ENCODE measurements at regions not wholly inside any gene's neighbourhood (a gene's known extent, or its start where the extent isn't known, plus 50 kb on each side); places are given as distances from the start of the nearest gene placed in this dataset.

- H3K4me3 ChIP-seq (ENCODE audit: extremely low read depth, insufficient read depth, low read length, poor library complexity, severe bottlenecking): no peak overlapping the region
- no peaks in the 10 kb centered on the region for H3K4me1 ChIP-seq (ENCODE audit: control insufficient read depth, insufficient read depth, low read length, poor library complexity, severe bottlenecking)
- 71 to 89% methylated on average over 3 of the region's 4 CpGs for WGBS, 2 experiments (ENCODE audit: insufficient coverage in 2 of 2)
- H3K27ac ChIP-seq (ENCODE audit: low read depth, low read length, severe bottlenecking): no peak overlapping the region
- H3K9me3 ChIP-seq (ENCODE audit: control insufficient read depth, low read length): no peaks in the 10 kb centered on the region
- H3K36me3 ChIP-seq (ENCODE audit: control insufficient read depth, insufficient read depth, low read length): no peaks in the 10 kb centered on the region
Measured at GRCh38 chr14:85883966-85884365, 354.0 kb downstream of the FLRT2 start.

DNA sequence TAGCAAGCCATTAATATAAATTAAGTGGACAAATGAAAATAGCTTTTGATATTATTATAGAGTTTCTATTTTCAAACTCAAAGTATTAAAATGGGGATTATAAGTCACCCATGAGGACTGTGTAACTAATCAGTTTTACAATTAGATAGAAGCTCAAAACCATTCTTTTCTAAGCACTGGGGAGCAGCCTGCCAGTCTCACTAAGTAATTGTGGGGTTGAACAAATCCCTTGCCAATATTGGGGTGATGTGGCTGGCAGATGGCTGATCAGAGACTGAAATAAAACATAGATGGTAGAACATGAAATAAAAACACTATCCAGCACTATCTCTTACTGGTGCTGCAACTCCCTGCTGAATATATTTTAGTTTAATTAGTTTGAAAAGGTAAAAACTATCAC lies 353.2 kb downstream of the FLRT2 start:
- Histone ChIP-seq H3K36me3 (ENCODE audit: control insufficient read depth, insufficient read depth, low read length) (no peaks in the 10 kb centered on the region), H3K9me3 (ENCODE audit: control insufficient read depth, low read length) (no peaks in the 10 kb centered on the region), H3K27ac (ENCODE audit: low read depth, low read length, severe bottlenecking) (no peak overlapping the region), H3K4me1 (ENCODE audit: control insufficient read depth, insufficient read depth, low read length, poor library complexity, severe bottlenecking) (no peaks in the 10 kb centered on the region), H3K4me3 (ENCODE audit: extremely low read depth, insufficient read depth, low read length, poor library complexity, severe bottlenecking) (no peak overlapping the region)

- no peaks in the 10 kb centered on the region for H3K9me3 ChIP-seq (ENCODE audit: control insufficient read depth, low read length)
- H3K36me3 ChIP-seq (ENCODE audit: control insufficient read depth, insufficient read depth, low read length): no peaks in the 10 kb centered on the region
- WGBS, 2 experiments (ENCODE audit: insufficient coverage in 2 of 2): 100% methylated on average over 1 of the region's 2 CpGs; no CpG with 5 or more reads in 1 of the 2 experiments
- H3K4me3 ChIP-seq (ENCODE audit: extremely low read depth, insufficient read depth, low read length, poor library complexity, severe bottlenecking): no peak overlapping the region
- H3K4me1 ChIP-seq (ENCODE audit: control insufficient read depth, insufficient read depth, low read length, poor library complexity, severe bottlenecking): no peaks in the 10 kb centered on the region
- no peak overlapping the region for H3K27ac ChIP-seq (ENCODE audit: low read depth, low read length, severe bottlenecking)
Measured at GRCh38 chr14:85881935-85882334, 352.0 kb downstream of the FLRT2 start.

DNA sequence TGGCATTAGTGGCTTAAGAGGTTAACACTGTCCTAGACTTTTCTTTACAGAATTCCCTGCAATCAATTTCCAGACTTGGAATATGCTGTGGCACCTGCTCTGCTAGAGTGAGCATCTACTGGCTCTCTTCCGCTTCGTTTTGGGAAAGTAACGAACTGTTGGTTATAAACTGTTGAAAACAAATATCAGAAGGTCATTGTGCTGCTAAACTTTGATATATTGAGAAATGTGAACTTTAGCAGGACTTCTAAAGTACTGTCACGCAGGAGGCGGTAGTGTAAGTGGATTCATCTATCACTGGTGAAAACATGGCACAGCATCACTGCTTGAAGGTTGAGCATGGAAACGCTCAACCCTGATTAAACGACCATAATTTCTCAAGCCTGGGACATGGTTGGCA lies 348.9 kb downstream of the FLRT2 start:
- Histone ChIP-seq H3K4me3 (ENCODE audit: extremely low read depth, insufficient read depth, low read length, poor library complexity, severe bottlenecking) (no peak overlapping the region), H3K36me3 (ENCODE audit: control insufficient read depth, insufficient read depth, low read length) (no peaks in the 10 kb centered on the region), H3K4me1 (ENCODE audit: control insufficient read depth, insufficient read depth, low read length, poor library complexity, severe bottlenecking) (no peaks in the 10 kb centered on the region), H3K27ac (ENCODE audit: low read depth, low read length, severe bottlenecking) (no peak overlapping the region), H3K9me3 (ENCODE audit: control insufficient read depth, low read length) (no peaks in the 10 kb centered on the region)
- WGBS, 2 experiments (ENCODE audit: insufficient coverage in 2 of 2): 92 to 94% methylated on average over 7 of the region's 7 CpGs

GRCh38 chr14:85873006-85873405 lies 343.1 kb downstream of the FLRT2 start:
- Histone ChIP-seq H3K4me3 (ENCODE audit: extremely low read depth, insufficient read depth, low read length, poor library complexity, severe bottlenecking) (no peak overlapping the region), H3K4me1 (ENCODE audit: control insufficient read depth, insufficient read depth, low read length, poor library complexity, severe bottlenecking) (no peaks in the 10 kb centered on the region), H3K36me3 (ENCODE audit: control insufficient read depth, insufficient read depth, low read length) (no peaks in the 10 kb centered on the region), H3K27ac (ENCODE audit: low read depth, low read length, severe bottlenecking) (no peak overlapping the region), H3K9me3 (ENCODE audit: control insufficient read depth, low read length) (no peaks in the 10 kb centered on the region)
- 93% methylated on average over 4 of the region's 6 CpGs; no CpG with 5 or more reads in 1 of the 2 experiments for WGBS, 2 experiments (ENCODE audit: insufficient coverage in 2 of 2)

GRCh38 chr14:85867450-85867849 lies 337.5 kb downstream of the FLRT2 start:
- WGBS, 2 experiments (ENCODE audit: insufficient coverage in 2 of 2): no CpG with 5 or more reads among the region's 4 CpGs
- no peaks in the 10 kb centered on the region for H3K9me3 ChIP-seq (ENCODE audit: control insufficient read depth, low read length)
- no peak overlapping the region for H3K4me3 ChIP-seq (ENCODE audit: extremely low read depth, insufficient read depth, low read length, poor library complexity, severe bottlenecking)
- H3K4me1 ChIP-seq (ENCODE audit: control insufficient read depth, insufficient read depth, low read length, poor library complexity, severe bottlenecking): no peaks in the 10 kb centered on the region
- H3K36me3 ChIP-seq (ENCODE audit: control insufficient read depth, insufficient read depth, low read length): no peaks in the 10 kb centered on the region
- H3K27ac ChIP-seq (ENCODE audit: low read depth, low read length, severe bottlenecking): no peak overlapping the region

DNA sequence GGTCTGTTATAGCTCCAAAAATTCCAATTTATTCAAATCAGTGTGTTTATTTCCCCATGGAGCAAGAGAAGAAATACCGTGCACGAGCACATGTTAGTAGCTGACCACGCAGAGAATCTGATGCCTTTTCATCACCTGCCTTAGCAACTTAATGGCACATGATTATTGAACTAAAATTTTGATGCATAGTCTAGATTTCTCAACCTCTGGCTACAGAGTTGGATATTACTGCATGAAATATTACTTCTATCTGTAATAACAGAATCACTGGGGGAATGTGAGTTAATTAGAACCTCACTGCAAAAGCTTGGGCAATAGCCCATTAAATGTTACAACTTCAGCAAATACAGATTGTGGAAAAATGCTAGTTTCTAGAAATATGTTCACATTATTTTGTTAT lies 335.8 kb downstream of the FLRT2 start:
- Histone ChIP-seq H3K27ac (ENCODE audit: low read depth, low read length, severe bottlenecking) (no peak overlapping the region), H3K9me3 (ENCODE audit: control insufficient read depth, low read length) (no peaks in the 10 kb centered on the region)
- WGBS, 2 experiments (ENCODE audit: insufficient coverage in 2 of 2): 100% methylated on average over 3 of the region's 3 CpGs; no CpG with 5 or more reads in 1 of the 2 experiments

DNA sequence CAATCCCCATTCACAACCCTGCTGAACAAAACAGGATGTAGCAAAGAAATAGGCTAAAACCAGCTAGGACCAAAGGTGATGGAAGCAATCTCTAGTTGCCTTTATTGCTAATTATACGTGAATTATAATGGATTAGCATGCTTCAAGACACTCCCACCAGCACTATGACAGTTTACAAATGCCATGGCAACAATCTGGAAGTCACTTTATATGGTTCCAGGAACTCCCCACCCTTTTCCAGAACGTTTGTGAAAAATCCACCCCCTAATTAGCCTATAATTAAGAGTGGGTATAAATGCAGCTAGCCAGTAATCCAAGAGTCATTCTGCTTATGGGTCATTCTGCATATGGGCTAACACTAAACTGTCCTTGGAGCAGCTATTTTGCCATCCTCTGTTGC lies 328.7 kb downstream of the FLRT2 start:
- Histone ChIP-seq H3K4me3 (ENCODE audit: extremely low read depth, insufficient read depth, low read length, poor library complexity, severe bottlenecking) (no peak overlapping the region), H3K9me3 (ENCODE audit: control insufficient read depth, low read length) (no peaks in the 10 kb centered on the region), H3K4me1 (ENCODE audit: control insufficient read depth, insufficient read depth, low read length, poor library complexity, severe bottlenecking) (no peaks in the 10 kb centered on the region), H3K36me3 (ENCODE audit: control insufficient read depth, insufficient read depth, low read length) (no peaks in the 10 kb centered on the region), H3K27ac (ENCODE audit: low read depth, low read length, severe bottlenecking) (no peak overlapping the region)
- WGBS, 2 experiments (ENCODE audit: insufficient coverage in 2 of 2): no CpG with 5 or more reads among the region's 2 CpGs

More for the DNA sequence above, 335.8 kb downstream of the FLRT2 start:
- no peak overlapping the region for H3K4me3 ChIP-seq (ENCODE audit: extremely low read depth, insufficient read depth, low read length, poor library complexity, severe bottlenecking)
- no peaks in the 10 kb centered on the region for H3K4me1 ChIP-seq (ENCODE audit: control insufficient read depth, insufficient read depth, low read length, poor library complexity, severe bottlenecking)
- H3K36me3 ChIP-seq (ENCODE audit: control insufficient read depth, insufficient read depth, low read length): no peaks in the 10 kb centered on the region

DNA sequence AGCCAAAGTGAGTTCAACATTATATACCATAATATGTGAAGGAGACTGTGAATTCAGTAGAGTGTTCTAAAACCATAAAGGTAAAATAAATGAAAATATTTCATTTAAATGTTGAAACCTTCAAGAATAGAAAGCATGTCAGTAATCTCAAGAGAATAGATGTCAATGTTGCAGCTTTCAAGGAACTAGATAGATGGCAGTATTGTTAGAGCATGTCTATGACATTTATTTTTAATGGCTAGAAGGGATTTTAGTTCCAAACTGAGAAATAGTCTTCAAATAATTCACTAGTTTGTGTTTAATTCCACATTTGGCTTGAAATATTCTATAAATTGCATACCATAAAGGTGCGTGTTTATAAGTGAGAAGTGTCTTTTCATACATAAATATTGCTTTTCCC lies 326.5 kb downstream of the FLRT2 start:
- Histone ChIP-seq H3K36me3 (ENCODE audit: control insufficient read depth, insufficient read depth, low read length) (no peaks in the 10 kb centered on the region), H3K9me3 (ENCODE audit: control insufficient read depth, low read length) (no peaks in the 10 kb centered on the region), H3K27ac (ENCODE audit: low read depth, low read length, severe bottlenecking) (no peak overlapping the region), H3K4me3 (ENCODE audit: extremely low read depth, insufficient read depth, low read length, poor library complexity, severe bottlenecking) (no peak overlapping the region), H3K4me1 (ENCODE audit: control insufficient read depth, insufficient read depth, low read length, poor library complexity, severe bottlenecking) (no peaks in the 10 kb centered on the region)
- no CpG with 5 or more reads among the region's 1 CpG for WGBS, 2 experiments (ENCODE audit: insufficient coverage in 2 of 2)

- Histone ChIP-seq H3K9me3 (ENCODE audit: control insufficient read depth, low read length) (no peaks in the 10 kb centered on the region), H3K4me1 (ENCODE audit: control insufficient read depth, insufficient read depth, low read length, poor library complexity, severe bottlenecking) (no peaks in the 10 kb centered on the region), H3K36me3 (ENCODE audit: control insufficient read depth, insufficient read depth, low read length) (no peaks in the 10 kb centered on the region), H3K4me3 (ENCODE audit: extremely low read depth, insufficient read depth, low read length, poor library complexity, severe bottlenecking) (no peak overlapping the region), H3K27ac (ENCODE audit: low read depth, low read length, severe bottlenecking) (no peak overlapping the region)
- WGBS, 2 experiments (ENCODE audit: insufficient coverage in 2 of 2): no CpG with 5 or more reads among the region's 2 CpGs
Measured at GRCh38 chr14:85853996-85854526, 324.1 kb downstream of the FLRT2 start.

GRCh38 chr14:85852906-85853305 lies 323.0 kb downstream of the FLRT2 start:
- no peaks in the 10 kb centered on the region for H3K36me3 ChIP-seq (ENCODE audit: control insufficient read depth, insufficient read depth, low read length)
- no peaks in the 10 kb centered on the region for H3K9me3 ChIP-seq (ENCODE audit: control insufficient read depth, low read length)
- no peaks in the 10 kb centered on the region for H3K4me1 ChIP-seq (ENCODE audit: control insufficient read depth, insufficient read depth, low read length, poor library complexity, severe bottlenecking)
- WGBS, 2 experiments (ENCODE audit: insufficient coverage in 2 of 2): 100% methylated on average over 1 of the region's 5 CpGs; no CpG with 5 or more reads in 1 of the 2 experiments
- H3K4me3 ChIP-seq (ENCODE audit: extremely low read depth, insufficient read depth, low read length, poor library complexity, severe bottlenecking): no peak overlapping the region
- no peak overlapping the region for H3K27ac ChIP-seq (ENCODE audit: low read depth, low read length, severe bottlenecking)
